ENCODE measurements at regions not wholly inside any gene's neighbourhood (a gene's known extent, or its start where the extent isn't known, plus 50 kb on each side); places are given as distances from the start of the nearest gene placed in this dataset.

- DNase-seq, result peak; percentile 86
These were observed 66.2 kb upstream of the SNX9 start for GRCh38 chr6:157756708-157757429.

GRCh38 chr6:157757430-157758403 is 65.3 kb upstream of the SNX9 start:
- no peak for DNase-seq

GRCh38 chr6:157758516-157759023 is 64.5 kb upstream of the SNX9 start:
- no peak for DNase-seq

GRCh38 chr6:157759028-157759427 is 64.0 kb upstream of the SNX9 start:
- no peak for DNase-seq

- DNase-seq, result no peak
These were observed 62.9 kb upstream of the SNX9 start for GRCh38 chr6:157760137-157760536.

- peak; percentile 95 for DNase-seq
These were observed 62.3 kb upstream of the SNX9 start for GRCh38 chr6:157760589-157761330.

- peak; percentile 85 for DNase-seq
These were observed 61.6 kb upstream of the SNX9 start for GRCh38 chr6:157761331-157761921.

- DNase-seq, result no peak
These were observed 61.1 kb upstream of the SNX9 start for GRCh38 chr6:157761926-157762325.

GRCh38 chr6:157762636-157763035 is 60.4 kb upstream of the SNX9 start:
- DNase-seq, result no peak

- peak; percentile 81 for DNase-seq
These were observed 59.7 kb upstream of the SNX9 start for GRCh38 chr6:157763129-157763903.

- no peak for DNase-seq
These were observed 59.2 kb upstream of the SNX9 start for GRCh38 chr6:157763904-157764177.

- DNase-seq, result peak; percentile 100
These were observed 58.6 kb upstream of the SNX9 start for GRCh38 chr6:157764178-157765068.

- no peak for DNase-seq
These were observed 55.9 kb upstream of the SNX9 start for GRCh38 chr6:157766901-157767774.

GRCh38 chr6:157767775-157768156 is 55.3 kb upstream of the SNX9 start:
- no peak for DNase-seq

GRCh38 chr6:157768304-157768703 is 54.7 kb upstream of the SNX9 start:
- no peak for DNase-seq

GRCh38 chr6:157768863-157769551 is 54.0 kb upstream of the SNX9 start:
- DNase-seq, result no peak

- no peak for DNase-seq
These were observed 53.1 kb upstream of the SNX9 start for GRCh38 chr6:157769776-157770426.

- peak; percentile 88 for DNase-seq
These were observed 52.1 kb upstream of the SNX9 start for GRCh38 chr6:157770946-157771345.

GRCh38 chr6:157772820-157773219 is 50.2 kb upstream of the SNX9 start:
- no peak for DNase-seq
